ENCODE measurements at regions not wholly inside any gene's neighbourhood (a gene's known extent, or its start where the extent isn't known, plus 50 kb on each side); places are given as distances from the start of the nearest gene placed in this dataset.
"Not testable (repeated sequence)": the region's sequence is repeated elsewhere in the genome, so short reads cannot be mapped to it uniquely, and the experiment has no call there.

- DNase-seq, result not testable (repeated sequence)
Observed at GRCh38 chr3:147317080-147317479, 89.3 kb downstream of the ZIC4 start.

GRCh38 chr3:147313513-147313912 is 92.8 kb downstream of the ZIC4 start:
- no peaks in the 10 kb centered on the region for H3K36me3 ChIP-seq (ENCODE audit: control insufficient read depth in 1 of 2, insufficient read depth in 2 of 2, low read depth in 1 of 2, low read length in 2 of 2)
- no peaks in the 10 kb centered on the region for H3K79me1 ChIP-seq (replicated peaks; ENCODE audit: low read length, poor library complexity, severe bottlenecking)
- no peak overlapping the region for H2BK120ac ChIP-seq (ENCODE audit: low read depth, low read length)
- H3K9ac ChIP-seq (ENCODE audit: low read length), result no peak overlapping the region
- H3K4me2 ChIP-seq (ENCODE audit: low read length, poor library complexity, severe bottlenecking), result no peak overlapping the region
- no peak overlapping the region for H4K91ac ChIP-seq (ENCODE audit: low read length)
- H3K14ac ChIP-seq (ENCODE audit: low read length in 2 of 2), result no peak overlapping the region
- no peak overlapping the region for H3K23ac ChIP-seq (ENCODE audit: low read length in 2 of 2)
- no peak overlapping the region for H2BK12ac ChIP-seq (ENCODE audit: low read length in 2 of 2)
- H4K8ac ChIP-seq (ENCODE audit: low read length), result no peak overlapping the region
- H2BK5ac ChIP-seq (ENCODE audit: low read depth, low read length, poor library complexity, severe bottlenecking), result no peak overlapping the region
- H2BK15ac ChIP-seq (ENCODE audit: low read depth, poor library complexity, severe bottlenecking), result no peak overlapping the region
- no peak overlapping the region for H2AK5ac ChIP-seq (ENCODE audit: low read length, severe bottlenecking)
- no peaks in the 10 kb centered on the region for H3K4me1 ChIP-seq (ENCODE audit: control insufficient read depth, insufficient read depth, low read depth, low read length)
- no peak overlapping the region for H3K4me3 ChIP-seq (ENCODE audit: insufficient read depth in 1 of 2, low read depth in 1 of 2, low read length in 2 of 2)
- no peak overlapping the region for H3K27ac ChIP-seq (ENCODE audit: low read length, poor library complexity, severe bottlenecking)
- H2AFZ ChIP-seq (ENCODE audit: low read depth, low read length), result no peak overlapping the region
- DNase-seq, result no peak
- 97% methylated on average over 1 of the region's 1 CpG for WGBS
- no peak overlapping the region for H3K4ac ChIP-seq (ENCODE audit: low read depth in 1 of 2, low read length in 2 of 2)
- no peaks in the 10 kb centered on the region for H3K27me3 ChIP-seq (ENCODE audit: control insufficient read depth in 1 of 2, insufficient read depth in 1 of 2, low read length in 2 of 2)
- no peak overlapping the region for H3K18ac ChIP-seq (ENCODE audit: low read depth in 1 of 2, low read length in 2 of 2)
- no peaks in the 10 kb centered on the region for H3K9me3 ChIP-seq (ENCODE audit: control insufficient read depth, low read length)

More at GRCh38 chr3:147317080-147317479, 89.3 kb downstream of the ZIC4 start:
- not testable (repeated sequence) for H3K4ac ChIP-seq (ENCODE audit: low read depth in 1 of 2, low read length in 2 of 2); H2BK15ac ChIP-seq (ENCODE audit: low read depth, poor library complexity, severe bottlenecking); H3K27me3 ChIP-seq (ENCODE audit: control insufficient read depth in 1 of 2, insufficient read depth in 1 of 2, low read length in 2 of 2); H3K27ac ChIP-seq (ENCODE audit: low read length, poor library complexity, severe bottlenecking); H3K4me1 ChIP-seq (ENCODE audit: control insufficient read depth, insufficient read depth, low read depth, low read length); H3K18ac ChIP-seq (ENCODE audit: low read depth in 1 of 2, low read length in 2 of 2); H3K9ac ChIP-seq (ENCODE audit: low read length); H2AK5ac ChIP-seq (ENCODE audit: low read length, severe bottlenecking); H3K4me2 ChIP-seq (ENCODE audit: low read length, poor library complexity, severe bottlenecking); H3K36me3 ChIP-seq (ENCODE audit: control insufficient read depth in 1 of 2, insufficient read depth in 2 of 2, low read depth in 1 of 2, low read length in 2 of 2); H3K23ac ChIP-seq (ENCODE audit: low read length in 2 of 2); H3K14ac ChIP-seq (ENCODE audit: low read length in 2 of 2); H2BK120ac ChIP-seq (ENCODE audit: low read depth, low read length); H3K4me3 ChIP-seq (ENCODE audit: insufficient read depth in 1 of 2, low read depth in 1 of 2, low read length in 2 of 2); H2BK12ac ChIP-seq (ENCODE audit: low read length in 2 of 2); H3K9me3 ChIP-seq (ENCODE audit: control insufficient read depth, low read length); H4K8ac ChIP-seq (ENCODE audit: low read length); H4K91ac ChIP-seq (ENCODE audit: low read length); H2BK5ac ChIP-seq (ENCODE audit: low read depth, low read length, poor library complexity, severe bottlenecking); H3K79me1 ChIP-seq (replicated peaks; ENCODE audit: low read length, poor library complexity, severe bottlenecking); H2AFZ ChIP-seq (ENCODE audit: low read depth, low read length)
- WGBS, result 77% methylated on average over 6 of the region's 6 CpGs

GRCh38 chr3:147312786-147313280 is 93.5 kb downstream of the ZIC4 start:
- Histone ChIP-seq H3K36me3 (ENCODE audit: control insufficient read depth in 1 of 2, insufficient read depth in 2 of 2, low read depth in 1 of 2, low read length in 2 of 2) (no peaks in the 10 kb centered on the region), H3K4ac (ENCODE audit: low read depth in 1 of 2, low read length in 2 of 2) (no peak overlapping the region), H4K91ac (ENCODE audit: low read length) (no peak overlapping the region), H2BK15ac (ENCODE audit: low read depth, poor library complexity, severe bottlenecking) (no peak overlapping the region), H3K9ac (ENCODE audit: low read length) (no peak overlapping the region), H3K4me1 (ENCODE audit: control insufficient read depth, insufficient read depth, low read depth, low read length) (no peaks in the 10 kb centered on the region), H2BK120ac (ENCODE audit: low read depth, low read length) (no peak overlapping the region), H3K14ac (ENCODE audit: low read length in 2 of 2) (no peak overlapping the region), H3K27me3 (ENCODE audit: control insufficient read depth in 1 of 2, insufficient read depth in 1 of 2, low read length in 2 of 2) (no peaks in the 10 kb centered on the region), H2AFZ (ENCODE audit: low read depth, low read length) (no peak overlapping the region), H3K27ac (ENCODE audit: low read length, poor library complexity, severe bottlenecking) (no peak overlapping the region), H3K23ac (ENCODE audit: low read length in 2 of 2) (no peak overlapping the region), H4K8ac (ENCODE audit: low read length) (no peak overlapping the region), H2AK5ac (ENCODE audit: low read length, severe bottlenecking) (no peak overlapping the region), H3K18ac (ENCODE audit: low read depth in 1 of 2, low read length in 2 of 2) (no peak overlapping the region), H3K4me3 (ENCODE audit: insufficient read depth in 1 of 2, low read depth in 1 of 2, low read length in 2 of 2) (no peak overlapping the region), H3K4me2 (ENCODE audit: low read length, poor library complexity, severe bottlenecking) (no peak overlapping the region), H3K79me1 (replicated peaks; ENCODE audit: low read length, poor library complexity, severe bottlenecking) (no peaks in the 10 kb centered on the region), H2BK12ac (ENCODE audit: low read length in 2 of 2) (no peak overlapping the region), H3K9me3 (ENCODE audit: control insufficient read depth, low read length) (no peaks in the 10 kb centered on the region), H2BK5ac (ENCODE audit: low read depth, low read length, poor library complexity, severe bottlenecking) (no peak overlapping the region)
- 10% methylated on average over 1 of the region's 2 CpGs for WGBS
- no peak for DNase-seq

GRCh38 chr3:147311716-147312115 is 94.6 kb downstream of the ZIC4 start:
- Histone ChIP-seq H2BK5ac (ENCODE audit: low read depth, low read length, poor library complexity, severe bottlenecking) (no peak overlapping the region), H3K4me3 (ENCODE audit: insufficient read depth in 1 of 2, low read depth in 1 of 2, low read length in 2 of 2) (no peak overlapping the region), H2BK15ac (ENCODE audit: low read depth, poor library complexity, severe bottlenecking) (no peak overlapping the region), H2BK120ac (ENCODE audit: low read depth, low read length) (no peak overlapping the region), H2AK5ac (ENCODE audit: low read length, severe bottlenecking) (no peak overlapping the region), H2AFZ (ENCODE audit: low read depth, low read length) (no peak overlapping the region), H4K8ac (ENCODE audit: low read length) (no peak overlapping the region), H3K4me1 (ENCODE audit: control insufficient read depth, insufficient read depth, low read depth, low read length) (no peaks in the 10 kb centered on the region), H3K4ac (ENCODE audit: low read depth in 1 of 2, low read length in 2 of 2) (no peak overlapping the region), H4K91ac (ENCODE audit: low read length) (no peak overlapping the region), H2BK12ac (ENCODE audit: low read length in 2 of 2) (no peak overlapping the region), H3K27me3 (ENCODE audit: control insufficient read depth in 1 of 2, insufficient read depth in 1 of 2, low read length in 2 of 2) (no peaks in the 10 kb centered on the region), H3K4me2 (ENCODE audit: low read length, poor library complexity, severe bottlenecking) (no peak overlapping the region), H3K14ac (ENCODE audit: low read length in 2 of 2) (no peak overlapping the region), H3K79me1 (replicated peaks; ENCODE audit: low read length, poor library complexity, severe bottlenecking) (no peaks in the 10 kb centered on the region), H3K9ac (ENCODE audit: low read length) (no peak overlapping the region), H3K18ac (ENCODE audit: low read depth in 1 of 2, low read length in 2 of 2) (no peak overlapping the region), H3K9me3 (ENCODE audit: control insufficient read depth, low read length) (no peaks in the 10 kb centered on the region), H3K27ac (ENCODE audit: low read length, poor library complexity, severe bottlenecking) (no peak overlapping the region), H3K23ac (ENCODE audit: low read length in 2 of 2) (no peak overlapping the region), H3K36me3 (ENCODE audit: control insufficient read depth in 1 of 2, insufficient read depth in 2 of 2, low read depth in 1 of 2, low read length in 2 of 2) (no peaks in the 10 kb centered on the region)
- 80% methylated on average over 2 of the region's 2 CpGs for WGBS
- DNase-seq, result no peak
